K562 (cell line): ENCODE measurements at regions not wholly inside any gene's neighbourhood (a gene's known extent, or its start where the extent isn't known, plus 50 kb on each side); places are given as distances from the start of the nearest gene placed in this dataset.

Experiments used
- ATAC-seq: fragments of 200-7000 bp; cut with Tn5 transposase; 3 replicates; pipeline ENCODE4 v1.9.1; 2020; ENCODE audit warnings: moderate library complexity
- BruUV-seq: library from RNA; stranded (reverse); fragments of 400-500 nt; replicated peaks from 2 replicates; lab custom pipeline; 2021; lab: Mats Ljungman, UMichigan
- CTCF ChIA-PET: fragments of 300-600 bp; formaldehyde crosslinking; extraction: SDS; loops from one replicate; lab custom pipeline; 2021; ENCODE audit warnings: low intra/inter-chr PET ratio; lab: Yijun Ruan, JAX
- POLR2A ChIA-PET: fragments of 300-600, 350-650 bp; sonication (Branson Sonifier 250); formaldehyde crosslinking; extraction: SDS; loops from one replicate; lab custom pipeline; 2021; ENCODE audit warnings: antibody characterized with exemption, inconsistent platforms; lab: Yijun Ruan, JAX
- DNase-seq, 4 experiments: peaks; one replicate each; pipeline versions ENCODE4 v3.0.0 to v3.0.0-alpha.2; 2011 to 2018; ENCODE audit warnings: low spot score in 3 of 4, mixed read lengths in 3 of 4; ENCODE audit errors: extremely low read depth in 1 of 4
- FAIRE-seq: peaks from 2 replicates; lab custom pipeline; 2011; peaks lifted over from hg19 to GRCh38; lab: Jason Lieb, UNC
- H2AFZ ChIP-seq: 2 replicates; pipeline ENCODE4 v1.6.0; 2011; ENCODE audit warnings: low read depth, low read length, control low read depth, inconsistent platforms
- H3K27ac ChIP-seq: fragments of 200-600 bp; 3 replicates; pipeline ENCODE4 v1.8.0; 2011; ENCODE audit warnings: low read depth, mild to moderate bottlenecking, control low read depth, inconsistent platforms, low read length, moderate library complexity, mixed read lengths; ENCODE audit errors: extremely low read depth
- H3K27me3 ChIP-seq, 2 experiments: fragments of 300-600 bp in 1 of 2; 2 replicates in 1 of 2; 3 replicates in 1 of 2; pipeline versions ENCODE4 v1.6.0 to v1.8.0; 2011; ENCODE audit warnings: inconsistent platforms in 2 of 2, low read length in 2 of 2, mild to moderate bottlenecking in 1 of 2, mixed read lengths in 1 of 2, moderate library complexity in 1 of 2; ENCODE audit not compliant: control insufficient read depth in 2 of 2, insufficient read depth in 2 of 2
- H3K36me3 ChIP-seq: fragments of 300-600 bp; 3 replicates; pipeline ENCODE4 v1.8.0; 2011; ENCODE audit warnings: mild to moderate bottlenecking, low read length, inconsistent platforms; ENCODE audit not compliant: control insufficient read depth, insufficient read depth
- H3K4me1 ChIP-seq, 2 experiments: fragments of 200-600 bp in 1 of 2; replicated peaks in 1 of 2; 2 replicates in 1 of 2; 3 replicates in 1 of 2; pipeline versions ENCODE4 v1.5.1 to v1.8.0; 2011; ENCODE audit warnings: inconsistent platforms in 2 of 2, low read length in 2 of 2, mild to moderate bottlenecking in 1 of 2, mixed read lengths in 1 of 2, moderate library complexity in 1 of 2; ENCODE audit not compliant: control insufficient read depth in 2 of 2, insufficient read depth in 2 of 2
- H3K4me2 ChIP-seq: 2 replicates; pipeline ENCODE4 v1.6.1; 2011; ENCODE audit warnings: low read length, control low read depth, inconsistent platforms, mixed read lengths; ENCODE audit not compliant: insufficient read depth
- H3K4me3 ChIP-seq: fragments of 200-600 bp; sonication (generic), shearing (Covaris generic); 2 replicates; pipeline ENCODE4 v1.5.1; 2016; ENCODE audit warnings: control low read depth, inconsistent platforms
- H3K79me2 ChIP-seq: fragments of 200-600 bp; 3 replicates; pipeline ENCODE4 v1.8.0; 2011; ENCODE audit warnings: low read length, inconsistent platforms; ENCODE audit not compliant: control insufficient read depth, insufficient read depth
- H3K9ac ChIP-seq, 2 experiments: 2 replicates each; pipeline versions ENCODE4 v1.6.0 to v1.6.1; 2011; ENCODE audit warnings: low read depth in 2 of 2, low read length in 2 of 2, control low read depth in 1 of 2, inconsistent platforms in 1 of 2, mild to moderate bottlenecking in 1 of 2, mixed read lengths in 1 of 2; ENCODE audit not compliant: insufficient read depth in 1 of 2
- H3K9me1 ChIP-seq: one replicate; pipeline ENCODE4 v1.6.0; 2011; ENCODE audit warnings: inconsistent platforms, mild to moderate bottlenecking, low read length, moderate library complexity; ENCODE audit not compliant: control insufficient read depth, insufficient read depth
- H3K9me3 ChIP-seq: replicated peaks from 2 replicates; pipeline ENCODE4 v1.5.1; 2011; ENCODE audit warnings: low read depth, low read length, inconsistent platforms; ENCODE audit not compliant: control insufficient read depth, insufficient read depth
- H4K20me1 ChIP-seq: replicated peaks from 2 replicates; pipeline ENCODE4 v1.6.1; 2011; ENCODE audit warnings: low read length, inconsistent platforms, mixed read lengths; ENCODE audit not compliant: control insufficient read depth, insufficient read depth
- BRCA1 ChIP-seq, 2 experiments: fragments of 450-650 bp in 1 of 2; sonication (generic) in 1 of 2; formaldehyde crosslinking in 1 of 2; IDR thresholded peaks; 2 replicates each; pipeline versions ENCODE4 v1.5.0 to v1.6.1; 2017 to 2020; ENCODE audit warnings: mild to moderate bottlenecking in 1 of 2, missing genetic modification reagents in 1 of 2
- ZNF717 ChIP-seq: fragments of 250-450 bp; sonication (Bioruptor Pico); IDR thresholded peaks from 2 replicates; pipeline ENCODE4 v1.5.0; 2021
- WGBS: fragments of 100-300 bp; shearing (Covaris generic); methylation state at CpG from one replicate; pipeline ENCODE4 v1.1.6; 2016; ENCODE audit warnings: low coverage, mixed read lengths; ENCODE audit not compliant: insufficient coverage; ENCODE audit errors: missing lambda C conversion rate; 5-methylcytosine and 5-hydroxymethylcytosine counted together
- in situ Hi-C: fragments of 300-500 bp; cut with MboI; formaldehyde crosslinking; loops from 4 replicates; pipeline ENCODE4 v1.15.0; 2018; ENCODE audit warnings: inconsistent platforms, mixed read lengths
- intact Hi-C: fragments of 100-400 bp; cut with micrococcal nuclease; formaldehyde crosslinking; loops from 2 replicates; pipeline ENCODE4 v1.14.2; 2022

DNA sequence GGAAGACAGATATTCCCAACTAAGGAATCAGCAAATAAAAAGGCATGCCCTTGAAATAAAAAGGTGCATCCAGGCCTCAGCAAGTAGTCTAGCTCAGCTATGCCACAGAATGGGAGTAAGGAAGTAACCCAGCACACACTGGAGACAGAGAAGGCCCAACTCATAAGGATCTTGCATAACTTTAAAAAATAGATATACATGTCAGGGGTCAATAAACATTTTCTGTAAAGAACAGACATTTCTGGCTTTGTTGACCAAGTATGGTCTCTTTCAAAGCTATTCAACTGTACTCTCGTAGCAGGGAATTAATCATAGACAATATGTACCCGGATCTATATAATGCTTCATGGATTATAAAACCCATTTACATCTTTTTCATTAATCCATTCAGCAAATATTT is 449.3 kb downstream of the TAFA4 start:
- TF ChIP-seq BRCA1 (IDR thresholded peaks at IDR 0.05) (no peak), BRCA1 (CRISPR knock-in tag; IDR thresholded peaks at IDR 0.05) (no peak)
- TF ChIP-seq, all 486 proteins: peak for 0
- no peak overlapping the region for H3K27ac ChIP-seq
- H3K4me2 ChIP-seq: no peak overlapping the region
- DNase-seq (no peak), FAIRE-seq (no peak), ATAC-seq (no peak)
- H3K9ac ChIP-seq: no peak overlapping the region
- WGBS: 0% methylated on average over 2 of the region's 2 CpGs
- POLR2A ChIA-PET: no interaction called here
- CTCF ChIA-PET: no interaction called here
- no peaks in the 10 kb centered on the region for H3K79me2 ChIP-seq
- intact Hi-C loops (no loop called here), in situ Hi-C loops (no loop called here)
- no peaks in the 10 kb centered on the region for H3K9me3 ChIP-seq
- no peaks in the 10 kb centered on the region for H3K4me1 ChIP-seq
- BruUV-seq: no TSS peak
- no peak overlapping the region for H2AFZ ChIP-seq
- no peaks in the 10 kb centered on the region for H4K20me1 ChIP-seq
- no peaks in the 10 kb centered on the region for H3K36me3 ChIP-seq
- no peak overlapping the region for H3K4me3 ChIP-seq
- H3K27me3 ChIP-seq: no peaks in the 10 kb centered on the region
- H3K9me1 ChIP-seq: no peaks in the 10 kb centered on the region

- Histone ChIP-seq H3K9ac (no peak overlapping the region), H3K4me2 (no peak overlapping the region), H3K36me3 (no peaks in the 10 kb centered on the region), H3K9me1 (no peaks in the 10 kb centered on the region), H3K4me1 (no peaks in the 10 kb centered on the region), H4K20me1 (no peaks in the 10 kb centered on the region), H2AFZ (no peak overlapping the region), H3K9me3 (no peaks in the 10 kb centered on the region), H3K79me2 (no peaks in the 10 kb centered on the region), H3K4me3 (no peak overlapping the region), H3K27ac (no peak overlapping the region), H3K27me3 (no peaks in the 10 kb centered on the region)
- no TSS peak for BruUV-seq
- ATAC-seq (no peak), FAIRE-seq (no peak), DNase-seq (no peak)
- 0% methylated on average over 2 of the region's 2 CpGs for WGBS
- ChIA-PET POLR2A (no interaction called here), CTCF (no interaction called here)
- TF ChIP-seq ZNF717: no peak
- intact Hi-C loops (no loop called here), in situ Hi-C loops (no loop called here)
These were observed 449.8 kb downstream of the TAFA4 start for GRCh38 chr3:68482565-68482964.
